T-helper 2 cell treated with Interferon-gamma antibody and Interleukin-4, amounts not matched to agents 5 μg/mL and 100 μg/mL, for 36 hours (primary cell): ENCODE measurements at regions not wholly inside any gene's neighbourhood (a gene's known extent, or its start where the extent isn't known, plus 50 kb on each side); places are given as distances from the start of the nearest gene placed in this dataset.
"Not testable (repeated sequence)": the region's sequence is repeated elsewhere in the genome, so short reads cannot be mapped to it uniquely, and the experiment has no call there.

Experiments
- DNase-seq: peaks from one replicate; pipeline ENCODE4 v3.0.0; 2021; ENCODE audit warnings: low spot score
- H3K27ac Mint-ChIP-seq: one replicate; pipeline ENCODE4 v1.8.0; 2021; ENCODE audit warnings: mild to moderate bottlenecking, mixed read lengths
- H3K27me3 Mint-ChIP-seq: one replicate; pipeline ENCODE4 v1.8.0; 2021; ENCODE audit warnings: low read depth, mixed read lengths
- H3K36me3 Mint-ChIP-seq: one replicate; pipeline ENCODE4 v1.8.0; 2021; ENCODE audit warnings: low read depth, mixed read lengths
- H3K4me1 Mint-ChIP-seq: one replicate; pipeline ENCODE4 v1.8.0; 2021; ENCODE audit warnings: low read depth, mixed read lengths
- H3K4me3 Mint-ChIP-seq: one replicate; pipeline ENCODE4 v1.8.0; 2022; ENCODE audit warnings: mild to moderate bottlenecking, moderate library complexity, mixed read lengths
- H3K9me3 Mint-ChIP-seq: one replicate; pipeline ENCODE4 v1.8.0; 2021; ENCODE audit warnings: mixed read lengths

- H3K9me3 Mint-ChIP-seq, H3K36me3 Mint-ChIP-seq, H3K4me3 Mint-ChIP-seq, DNase-seq, H3K27ac Mint-ChIP-seq, H3K4me1 Mint-ChIP-seq: not testable (repeated sequence)
- H3K27me3 Mint-ChIP-seq, result peaks cover 19% of the 10 kb centered on the region
These were observed 135.3 kb upstream of the GALNT2 start for GRCh38 chr1:229931751-229932150.

DNA sequence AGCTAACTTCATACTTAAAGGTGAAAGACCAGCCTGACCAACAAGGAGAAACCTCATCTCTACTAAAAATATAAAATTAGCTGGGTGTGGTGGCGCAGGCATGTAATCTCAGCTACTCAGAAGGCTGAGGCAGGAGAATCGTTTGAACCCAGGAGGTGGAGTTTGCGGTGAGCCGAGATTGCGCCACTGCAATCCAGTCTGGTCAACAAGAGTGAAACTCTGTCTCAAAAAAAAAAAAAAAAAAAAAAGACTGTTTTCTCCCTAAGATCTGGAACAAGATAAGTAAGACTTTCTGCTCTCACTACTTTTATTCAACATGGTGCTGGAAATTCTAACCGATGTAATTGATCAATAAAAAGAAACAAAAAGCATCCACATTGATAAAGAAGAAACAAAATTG, 131.9 kb upstream of the GALNT2 start:
- not testable (repeated sequence) for DNase-seq

DNA sequence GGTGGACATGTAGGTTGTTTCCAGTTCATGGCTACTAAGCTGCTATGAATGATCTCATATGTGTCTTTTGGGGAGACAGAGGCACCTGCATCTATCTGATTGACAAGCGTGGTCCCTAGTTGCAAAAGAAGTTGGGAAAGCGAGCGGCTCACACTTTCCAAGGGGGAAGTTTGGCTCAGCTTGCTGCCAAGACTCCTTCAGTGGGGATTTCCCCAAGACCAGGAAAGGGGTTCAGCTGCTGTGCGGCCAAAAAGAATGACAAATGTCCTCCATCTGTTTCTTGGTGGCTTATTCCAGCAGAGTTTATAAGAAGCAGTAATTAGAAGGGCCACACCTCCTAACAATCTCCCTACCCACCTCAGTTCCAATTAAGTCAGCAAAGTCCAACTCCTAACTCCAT, 128.5 kb upstream of the GALNT2 start:
- Mint-ChIP-seq H3K4me3 (no peak overlapping the region), H3K4me1 (no peaks in the 10 kb centered on the region), H3K9me3 (no peaks in the 10 kb centered on the region), H3K36me3 (no peaks in the 10 kb centered on the region), H3K27me3 (peaks cover 10% of the 10 kb centered on the region), H3K27ac (no peak overlapping the region)
- no peak for DNase-seq

More for the DNA sequence above, 131.9 kb upstream of the GALNT2 start:
- H3K36me3 Mint-ChIP-seq, H3K27ac Mint-ChIP-seq, H3K9me3 Mint-ChIP-seq, H3K4me3 Mint-ChIP-seq, H3K4me1 Mint-ChIP-seq: not testable (repeated sequence)
- H3K27me3 Mint-ChIP-seq, result peaks cover 14% of the 10 kb centered on the region

GRCh38 chr1:229940684-229941083, 126.4 kb upstream of the GALNT2 start:
- no peak overlapping the region for H3K27ac Mint-ChIP-seq
- H3K4me3 Mint-ChIP-seq, result no peak overlapping the region
- H3K9me3 Mint-ChIP-seq, result no peaks in the 10 kb centered on the region
- DNase-seq, result no peak
- no peaks in the 10 kb centered on the region for H3K4me1 Mint-ChIP-seq
- H3K27me3 Mint-ChIP-seq, result peaks cover 8% of the 10 kb centered on the region
- no peaks in the 10 kb centered on the region for H3K36me3 Mint-ChIP-seq

GRCh38 chr1:229941160-229941559, 125.9 kb upstream of the GALNT2 start:
- no peak for DNase-seq

DNA sequence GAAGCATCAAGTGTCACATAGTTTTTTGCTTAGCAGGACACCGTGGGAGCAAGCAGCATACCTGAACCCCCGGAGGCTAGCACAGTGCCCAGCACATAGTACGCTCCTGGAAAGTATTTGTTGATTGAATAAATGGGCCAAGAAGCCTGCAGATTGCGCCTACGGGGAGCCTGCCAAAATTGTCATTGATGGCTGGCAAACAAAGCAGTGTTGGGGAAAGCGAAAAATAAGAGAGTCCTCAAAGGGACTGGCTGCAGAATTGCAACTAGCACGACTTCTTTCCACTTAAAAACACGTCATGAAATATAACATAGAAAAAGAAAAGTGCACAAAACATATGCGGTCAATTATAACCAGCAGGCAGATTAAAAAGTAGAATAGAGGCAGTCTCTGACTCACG, 125.2 kb upstream of the GALNT2 start:
- Mint-ChIP-seq H3K36me3 (no peaks in the 10 kb centered on the region), H3K27me3 (peaks cover 6% of the 10 kb centered on the region), H3K4me3 (no peak overlapping the region), H3K27ac (no peak overlapping the region), H3K9me3 (no peaks in the 10 kb centered on the region), H3K4me1 (no peaks in the 10 kb centered on the region)
- DNase-seq, result no peak

More at GRCh38 chr1:229941160-229941559, 125.9 kb upstream of the GALNT2 start:
- Mint-ChIP-seq H3K4me1 (no peaks in the 10 kb centered on the region), H3K9me3 (no peaks in the 10 kb centered on the region), H3K36me3 (no peaks in the 10 kb centered on the region), H3K4me3 (no peak overlapping the region), H3K27ac (no peak overlapping the region), H3K27me3 (peaks cover 8% of the 10 kb centered on the region)

DNA sequence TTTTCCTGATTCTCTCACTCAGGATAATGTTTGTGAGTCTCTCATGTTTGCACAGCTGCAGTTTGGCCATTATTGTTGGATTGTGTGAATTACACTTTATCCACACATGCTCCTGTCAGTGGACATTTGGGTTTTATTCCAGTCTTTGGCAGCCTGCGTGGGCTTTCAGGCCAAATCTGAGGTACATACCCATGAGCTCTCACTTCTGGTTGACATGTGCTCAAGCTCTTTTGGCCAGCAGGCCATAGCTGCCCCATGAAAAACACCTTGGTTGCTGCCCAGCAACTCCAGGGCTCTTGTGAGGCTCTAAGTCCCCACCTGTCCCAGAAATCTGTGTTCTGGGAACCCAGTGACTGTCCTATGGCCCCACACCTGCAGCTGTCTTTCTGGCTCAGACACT, 124.5 kb upstream of the GALNT2 start:
- H3K9me3 Mint-ChIP-seq, result no peaks in the 10 kb centered on the region
- H3K27me3 Mint-ChIP-seq, result peaks cover 6% of the 10 kb centered on the region
- H3K36me3 Mint-ChIP-seq, result no peaks in the 10 kb centered on the region
- H3K4me3 Mint-ChIP-seq, result no peak overlapping the region
- no peak overlapping the region for H3K27ac Mint-ChIP-seq
- H3K4me1 Mint-ChIP-seq, result no peaks in the 10 kb centered on the region
- DNase-seq, result no peak

GRCh38 chr1:229943148-229943714, 123.8 kb upstream of the GALNT2 start:
- Mint-ChIP-seq H3K36me3 (no peaks in the 10 kb centered on the region), H3K4me3 (no peak overlapping the region), H3K9me3 (no peaks in the 10 kb centered on the region), H3K4me1 (no peaks in the 10 kb centered on the region), H3K27ac (no peak overlapping the region), H3K27me3 (peaks cover 6% of the 10 kb centered on the region)
- DNase-seq, result no peak

DNA sequence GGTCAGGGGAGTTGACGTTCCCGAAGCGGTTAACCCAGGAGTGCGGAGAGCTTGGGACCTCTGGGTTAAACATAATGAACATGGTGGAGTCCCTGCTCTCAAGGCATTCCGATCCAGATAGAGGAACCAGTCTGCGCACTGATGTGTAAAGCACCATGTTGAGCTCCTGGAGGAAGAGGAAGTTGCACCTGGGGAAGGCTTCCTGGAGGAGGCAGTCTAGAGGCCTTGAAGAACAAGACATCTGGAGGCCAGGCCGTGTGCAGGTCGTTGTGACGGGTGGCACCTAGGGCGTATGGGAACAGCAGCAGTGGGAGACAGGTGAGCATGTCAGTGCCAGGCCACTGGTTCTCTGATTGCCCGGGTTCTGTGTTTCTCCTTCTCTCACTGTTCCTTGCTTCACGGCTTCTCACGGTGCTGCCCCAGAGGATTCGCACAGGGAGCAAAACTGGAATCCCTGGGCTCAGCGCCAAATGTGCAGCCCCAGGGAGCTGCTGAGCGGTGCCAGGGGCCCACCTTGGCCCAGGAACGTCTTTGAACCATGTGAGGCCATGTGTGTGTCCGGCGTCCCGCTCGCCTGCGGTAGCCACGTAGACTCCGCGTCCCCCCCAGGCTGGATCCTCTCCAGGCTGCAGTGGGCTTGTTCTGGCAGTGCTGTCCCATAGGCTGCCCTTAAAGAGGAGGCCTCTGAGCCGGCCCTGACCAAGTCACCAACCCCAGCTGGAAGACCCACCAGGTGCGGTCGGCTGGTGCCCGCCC, 122.9 kb upstream of the GALNT2 start:
- H3K36me3 Mint-ChIP-seq, result no peaks in the 10 kb centered on the region
- no peaks in the 10 kb centered on the region for H3K4me1 Mint-ChIP-seq
- H3K27me3 Mint-ChIP-seq, result peaks cover 6% of the 10 kb centered on the region
- H3K27ac Mint-ChIP-seq, result no peak overlapping the region
- no peak for DNase-seq
- H3K9me3 Mint-ChIP-seq, result no peaks in the 10 kb centered on the region
- no peak overlapping the region for H3K4me3 Mint-ChIP-seq

GRCh38 chr1:229945795-229946194, 121.2 kb upstream of the GALNT2 start:
- Mint-ChIP-seq H3K4me3 (no peak overlapping the region), H3K4me1 (no peaks in the 10 kb centered on the region), H3K27ac (no peak overlapping the region), H3K36me3 (no peaks in the 10 kb centered on the region), H3K27me3 (peaks cover 5% of the 10 kb centered on the region), H3K9me3 (no peaks in the 10 kb centered on the region)
- DNase-seq, result no peak

DNA sequence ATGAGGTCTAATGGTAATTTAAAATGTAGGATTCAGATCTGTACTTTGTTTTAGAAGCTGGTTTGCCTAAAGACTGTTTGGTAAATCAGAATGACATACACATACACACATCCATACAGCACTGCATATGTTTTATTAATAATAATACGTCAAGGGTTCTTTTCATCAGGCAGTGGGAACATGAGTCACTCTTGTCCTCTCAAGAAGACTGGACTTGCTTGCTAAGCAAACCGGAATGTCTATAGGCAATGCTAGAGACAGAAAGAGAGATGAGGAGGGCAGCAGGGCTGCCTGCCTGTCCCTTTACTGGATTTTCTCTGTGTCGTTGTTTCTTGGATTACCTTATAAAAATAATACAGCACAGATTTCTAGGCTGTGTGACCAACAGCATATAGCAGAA, 119.1 kb upstream of the GALNT2 start:
- H3K36me3 Mint-ChIP-seq, result no peaks in the 10 kb centered on the region
- no peak overlapping the region for H3K27ac Mint-ChIP-seq
- no peaks in the 10 kb centered on the region for H3K4me1 Mint-ChIP-seq
- no peaks in the 10 kb centered on the region for H3K9me3 Mint-ChIP-seq
- peaks cover 7% of the 10 kb centered on the region for H3K27me3 Mint-ChIP-seq
- no peak for DNase-seq
- no peak overlapping the region for H3K4me3 Mint-ChIP-seq

- H3K4me1 Mint-ChIP-seq, result peaks cover 4% of the 10 kb centered on the region
- H3K4me3 Mint-ChIP-seq, result no peak overlapping the region
- H3K27ac Mint-ChIP-seq, result no peak overlapping the region
- DNase-seq, result no peak
- H3K27me3 Mint-ChIP-seq, result peaks cover 7% of the 10 kb centered on the region
- no peaks in the 10 kb centered on the region for H3K36me3 Mint-ChIP-seq
- no peaks in the 10 kb centered on the region for H3K9me3 Mint-ChIP-seq
These were observed 118.6 kb upstream of the GALNT2 start for GRCh38 chr1:229948438-229948837.

DNA sequence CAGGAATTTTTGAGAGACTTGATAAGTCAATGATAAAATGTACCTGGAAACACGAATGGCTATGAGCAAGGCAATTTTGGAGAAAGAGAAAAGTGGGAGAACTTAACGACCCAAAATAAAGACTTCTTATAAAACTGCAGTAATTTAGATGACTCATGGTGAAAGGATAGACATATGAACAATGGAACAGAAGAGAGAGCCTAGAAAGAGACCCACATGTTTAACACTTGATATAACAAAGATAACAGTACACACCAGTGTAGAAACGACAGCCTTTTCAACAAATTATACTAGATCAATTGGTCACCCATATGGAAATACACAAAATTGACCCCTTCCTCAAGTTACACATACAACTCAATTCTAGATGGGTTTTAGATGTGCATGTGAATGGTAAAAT, 117.5 kb upstream of the GALNT2 start:
- Mint-ChIP-seq H3K9me3 (peaks cover 3% of the 10 kb centered on the region), H3K4me1 (peaks cover 12% of the 10 kb centered on the region), H3K4me3 (no peak overlapping the region), H3K27me3 (peaks cover 7% of the 10 kb centered on the region), H3K36me3 (no peaks in the 10 kb centered on the region), H3K27ac (no peak overlapping the region)
- no peak for DNase-seq

- peaks cover 12% of the 10 kb centered on the region for H3K4me1 Mint-ChIP-seq
- no peak overlapping the region for H3K27ac Mint-ChIP-seq
- DNase-seq, result no peak
- no peaks in the 10 kb centered on the region for H3K36me3 Mint-ChIP-seq
- H3K9me3 Mint-ChIP-seq, result peaks cover 3% of the 10 kb centered on the region
- peaks cover 7% of the 10 kb centered on the region for H3K27me3 Mint-ChIP-seq
- H3K4me3 Mint-ChIP-seq, result no peak overlapping the region
These were observed 117.0 kb upstream of the GALNT2 start for GRCh38 chr1:229950020-229950419.

- no peak for DNase-seq
- Mint-ChIP-seq H3K4me1 (peaks cover 12% of the 10 kb centered on the region), H3K36me3 (no peaks in the 10 kb centered on the region), H3K27ac (no peak overlapping the region), H3K4me3 (no peak overlapping the region), H3K27me3 (peaks cover 10% of the 10 kb centered on the region), H3K9me3 (peaks cover 3% of the 10 kb centered on the region)
These were observed 116.1 kb upstream of the GALNT2 start for GRCh38 chr1:229950908-229951307.
